Right renal pelvis (tissue), 4 donors: ENCODE measurements at regions not wholly inside any gene's neighbourhood (a gene's known extent, or its start where the extent isn't known, plus 50 kb on each side); places are given as distances from the start of the nearest gene placed in this dataset.

Source experiments
- DNase-seq, 4 donors: peaks; one replicate each; pipeline ENCODE4 v3.0.0-alpha.2; 2013; ENCODE audit warnings: low read depth in 4 of 4, low spot score in 3 of 4, missing footprints in 1 of 4

GRCh38 chr1:224504297-224505041, 69.9 kb upstream of the WDR26 start:
- no peak for DNase-seq

DNA sequence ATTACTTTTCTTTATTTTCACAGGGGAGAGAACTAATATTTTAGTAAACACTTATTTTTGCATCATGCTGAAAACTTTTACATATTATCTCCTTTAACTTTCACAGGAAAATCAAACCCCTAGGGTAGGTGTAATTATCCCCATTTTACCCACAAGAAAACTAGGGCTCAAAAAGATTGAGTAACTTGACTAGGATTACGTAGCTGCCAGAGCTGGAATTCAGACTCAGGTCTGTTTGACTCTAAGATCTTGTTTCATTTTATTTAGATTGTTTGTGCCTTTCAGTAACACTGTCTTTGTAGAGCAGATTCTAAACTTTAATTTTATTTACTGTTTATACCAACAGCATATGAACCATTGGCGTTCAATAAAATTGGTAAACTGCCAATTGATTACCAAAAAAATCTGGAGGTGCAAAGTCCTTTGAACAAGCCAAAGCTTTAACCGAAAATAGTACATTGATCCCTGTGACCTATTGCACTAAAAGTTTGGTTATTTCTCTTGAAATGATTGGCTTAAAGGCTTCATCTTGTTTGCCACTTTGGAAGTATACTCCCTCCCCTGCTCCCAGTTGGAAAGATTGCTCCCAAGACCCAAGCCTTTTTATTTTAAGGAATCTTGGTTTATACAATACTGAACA, 71.0 kb upstream of the WDR26 start:
- no peak for DNase-seq

- no peak for DNase-seq
Measured at GRCh38 chr1:224506141-224506814, 71.7 kb upstream of the WDR26 start.

DNA sequence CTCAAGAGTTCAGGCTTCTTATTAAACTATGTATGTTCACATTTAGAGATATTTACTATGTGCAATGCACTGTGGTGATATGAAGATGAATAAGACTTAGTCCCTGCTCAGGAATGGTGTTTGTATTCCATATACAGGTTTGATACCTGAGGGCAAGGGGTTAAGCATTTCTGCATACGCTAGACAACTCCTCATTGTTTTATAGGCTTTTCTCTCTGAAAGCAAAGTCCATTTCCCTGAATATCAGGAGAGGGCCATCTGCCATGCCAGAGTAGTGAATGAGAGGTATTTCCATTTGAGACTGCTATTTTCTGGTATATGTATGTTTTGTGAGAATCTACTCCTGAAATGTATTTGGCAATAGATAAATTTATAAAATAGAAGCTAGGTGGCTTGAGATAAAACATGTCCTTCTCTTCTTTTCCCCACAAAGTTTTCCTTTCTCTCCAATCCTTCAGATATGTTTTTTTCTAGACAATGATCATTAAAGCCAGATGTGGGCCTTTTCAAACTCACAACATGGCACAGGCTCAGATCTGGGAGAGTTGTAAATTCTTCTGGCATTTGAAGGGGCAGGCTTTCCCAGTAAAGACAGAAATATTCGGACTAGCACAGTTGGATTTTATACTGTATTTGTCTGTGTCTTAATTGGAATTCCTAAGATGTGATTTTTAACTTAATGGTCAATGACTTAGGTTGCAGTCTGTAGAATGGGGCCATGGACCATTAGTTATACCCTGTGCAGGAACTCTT, 73.3 kb upstream of the WDR26 start:
- DNase-seq, result no peak

DNA sequence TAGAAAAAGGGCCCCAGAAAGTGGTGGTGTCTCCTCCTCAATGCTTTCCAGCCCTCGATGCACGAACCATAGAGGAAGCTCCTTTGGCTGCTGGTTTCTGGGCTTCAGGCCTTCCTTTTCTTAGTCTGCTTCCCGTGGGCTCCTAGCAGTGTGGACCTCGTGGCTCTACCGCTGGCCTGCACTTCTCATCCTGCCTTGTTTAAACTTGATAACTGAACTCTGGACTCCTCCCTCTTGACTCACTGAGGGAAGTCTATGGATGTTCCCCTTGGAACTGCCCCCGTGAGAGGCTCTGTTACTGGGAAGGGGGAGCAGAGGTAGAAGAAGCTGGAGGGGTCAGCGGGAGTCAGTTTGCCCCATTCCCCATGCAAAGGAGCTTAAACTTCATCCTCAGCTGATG, 75.3 kb upstream of the WDR26 start:
- no peak for DNase-seq

DNA sequence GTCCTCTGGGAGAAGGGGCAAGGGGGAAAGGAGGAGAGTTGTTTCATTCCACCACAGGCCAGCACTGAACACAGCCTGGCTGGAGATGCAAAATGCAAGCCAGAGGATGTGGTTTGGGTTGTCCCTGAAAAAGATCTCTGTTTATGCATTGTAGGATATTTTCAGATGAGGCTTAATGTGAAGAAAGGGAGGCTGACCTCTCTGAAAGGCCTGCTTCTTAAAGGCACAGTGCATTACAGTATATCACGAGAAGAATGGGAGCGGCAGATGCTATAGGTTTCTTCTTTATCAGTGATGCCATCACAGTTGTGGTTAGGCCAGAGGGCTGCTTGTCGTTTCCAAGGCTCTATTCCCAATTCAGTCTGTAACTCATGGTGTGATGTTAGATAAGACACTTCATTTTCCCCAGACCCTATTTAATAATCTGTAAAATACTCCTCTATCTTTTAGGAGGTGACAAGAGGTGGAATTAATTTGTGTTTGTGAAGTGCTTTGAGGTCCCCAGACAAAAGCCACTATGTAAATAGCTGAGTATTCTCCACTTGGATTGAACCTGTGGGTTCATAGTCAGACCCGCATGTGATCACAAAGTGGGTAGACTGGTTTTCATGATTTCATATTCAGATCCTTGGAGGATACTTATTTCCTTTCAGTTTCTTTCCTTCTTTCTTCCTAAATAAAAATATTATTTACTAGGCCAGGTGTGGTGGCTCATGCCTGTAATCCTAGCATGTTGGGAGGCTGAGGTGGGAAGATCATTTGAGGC, 76.5 kb upstream of the WDR26 start:
- DNase-seq, result no peak

- no peak for DNase-seq
Measured at GRCh38 chr1:224512600-224513151, 78.1 kb upstream of the WDR26 start.

DNA sequence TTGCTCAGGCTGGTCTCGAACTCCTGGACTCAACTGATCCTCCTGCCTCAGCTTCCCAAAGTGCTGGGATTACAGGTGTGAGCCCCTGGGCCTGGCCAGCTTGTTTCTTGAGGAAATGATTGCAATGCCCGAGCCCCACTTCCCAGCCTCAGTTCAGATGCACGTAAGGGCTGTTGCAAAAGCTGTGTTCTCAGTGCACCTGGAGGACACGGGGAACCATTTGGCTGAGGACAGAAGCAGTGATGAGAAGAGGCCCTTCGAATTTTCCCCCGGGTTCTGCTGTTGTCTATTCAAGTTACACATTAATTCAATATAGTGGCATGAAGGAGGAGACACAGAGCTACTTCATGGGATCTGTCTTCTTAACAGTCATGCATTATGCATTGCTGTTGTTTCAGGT, 78.8 kb upstream of the WDR26 start:
- no peak for DNase-seq

DNA sequence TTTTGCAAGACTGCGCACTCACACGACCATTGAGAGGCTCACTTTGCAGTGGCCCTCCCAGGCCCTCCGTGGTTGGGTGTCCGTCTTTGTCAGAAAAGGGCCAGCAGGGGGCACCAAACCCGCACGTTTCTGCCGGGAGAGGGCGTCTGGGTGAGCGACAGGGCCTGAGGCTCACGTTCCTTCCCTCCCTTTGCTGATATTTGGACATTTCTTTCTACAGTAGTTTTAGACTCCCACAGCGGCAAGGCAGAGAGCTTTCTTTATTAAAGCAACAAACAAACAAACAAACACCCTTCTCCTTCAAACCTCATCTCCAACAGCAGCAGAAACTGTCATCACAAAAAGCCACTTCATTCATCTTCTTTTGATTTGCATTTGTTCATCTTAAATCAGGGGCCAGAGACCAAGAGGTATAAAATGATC, 79.2 kb upstream of the WDR26 start:
- peak; percentile 74 to 83 (median 80) for DNase-seq

- DNase-seq, result no peak
Measured at GRCh38 chr1:224517171-224517570, 82.6 kb upstream of the WDR26 start.

DNA sequence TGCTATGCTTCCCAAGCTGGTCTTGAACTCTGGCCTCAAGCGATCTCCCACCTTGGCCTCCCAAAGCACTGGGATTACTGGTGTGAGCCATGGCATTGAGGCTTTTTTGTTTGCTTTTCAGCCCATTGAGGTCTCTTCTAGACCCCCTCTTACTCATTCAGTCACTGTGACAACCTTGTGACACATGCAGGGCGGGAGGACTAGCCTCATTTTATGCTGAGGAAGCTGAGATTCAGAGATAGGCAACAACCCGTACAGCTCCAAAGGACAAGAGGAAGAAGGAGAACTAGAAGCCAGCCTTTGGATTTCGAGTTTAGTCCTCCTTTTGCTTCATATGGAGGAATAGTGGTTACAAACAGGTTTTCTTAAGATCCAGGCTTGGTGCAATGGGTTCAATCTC, 83.9 kb upstream of the WDR26 start:
- DNase-seq, result no peak

- no peak for DNase-seq
Measured at GRCh38 chr1:224519874-224520273, 85.3 kb upstream of the WDR26 start.

GRCh38 chr1:224520808-224521207, 86.2 kb upstream of the WDR26 start:
- no peak for DNase-seq

DNA sequence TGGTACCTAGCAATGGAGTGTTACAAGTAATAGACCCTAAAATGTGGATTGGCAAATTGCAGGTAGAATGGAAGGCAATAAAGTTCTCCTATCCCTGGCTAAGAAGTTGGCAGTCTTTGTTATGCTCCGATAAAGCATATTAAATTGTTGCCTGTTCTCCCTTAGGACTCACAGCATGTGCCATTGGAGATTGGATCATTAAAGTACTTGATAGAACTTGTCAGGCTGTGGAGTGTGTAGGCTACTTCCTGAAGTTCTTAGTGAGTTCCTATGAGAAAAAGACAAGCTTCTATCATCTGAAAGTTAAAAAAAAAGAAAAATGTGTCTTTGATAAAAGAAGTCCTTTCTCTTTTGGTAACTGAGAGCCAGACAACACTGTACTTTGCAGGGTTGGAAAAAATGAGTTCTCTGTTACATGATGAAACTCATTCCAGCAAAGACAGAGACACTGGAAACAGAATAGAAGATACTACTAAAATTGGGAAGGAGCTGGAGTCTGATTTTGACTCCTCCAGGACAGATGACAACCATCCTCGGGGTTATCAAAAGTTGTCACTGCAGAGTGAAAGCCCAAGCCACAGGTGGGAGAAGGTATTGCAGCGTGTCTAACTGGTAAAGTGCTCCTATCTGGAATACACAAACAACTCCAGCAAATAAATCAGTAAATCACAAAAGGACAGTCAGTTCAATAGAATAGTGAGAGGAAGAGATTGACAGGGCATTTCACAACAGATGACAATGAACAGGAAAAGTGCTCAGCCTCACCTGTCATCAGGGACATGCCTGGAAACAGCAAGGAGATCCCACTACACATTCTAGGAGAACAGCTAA, 87.5 kb upstream of the WDR26 start:
- no peak for DNase-seq

- DNase-seq, result no peak
Measured at GRCh38 chr1:224523676-224524075, 89.1 kb upstream of the WDR26 start.

DNA sequence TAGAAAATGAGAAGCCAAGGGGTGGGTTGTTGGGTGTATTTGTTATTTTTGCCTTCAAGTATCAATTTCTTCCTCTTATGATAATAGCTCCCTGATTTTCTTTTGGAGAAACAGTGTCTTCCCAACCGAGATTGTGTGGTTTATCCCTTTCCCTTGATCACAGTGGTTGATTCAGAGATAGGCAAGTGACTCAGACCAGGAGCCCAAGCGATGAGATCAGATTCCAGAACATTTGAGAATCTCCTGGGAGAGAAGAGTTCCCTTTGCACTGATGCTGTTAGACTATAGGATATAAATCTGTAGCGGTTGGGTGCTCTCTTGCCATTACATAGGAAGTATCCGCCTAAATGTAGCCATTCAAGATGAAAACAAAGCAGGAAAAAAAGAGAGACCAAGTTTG, 90.1 kb upstream of the WDR26 start:
- no peak for DNase-seq

DNA sequence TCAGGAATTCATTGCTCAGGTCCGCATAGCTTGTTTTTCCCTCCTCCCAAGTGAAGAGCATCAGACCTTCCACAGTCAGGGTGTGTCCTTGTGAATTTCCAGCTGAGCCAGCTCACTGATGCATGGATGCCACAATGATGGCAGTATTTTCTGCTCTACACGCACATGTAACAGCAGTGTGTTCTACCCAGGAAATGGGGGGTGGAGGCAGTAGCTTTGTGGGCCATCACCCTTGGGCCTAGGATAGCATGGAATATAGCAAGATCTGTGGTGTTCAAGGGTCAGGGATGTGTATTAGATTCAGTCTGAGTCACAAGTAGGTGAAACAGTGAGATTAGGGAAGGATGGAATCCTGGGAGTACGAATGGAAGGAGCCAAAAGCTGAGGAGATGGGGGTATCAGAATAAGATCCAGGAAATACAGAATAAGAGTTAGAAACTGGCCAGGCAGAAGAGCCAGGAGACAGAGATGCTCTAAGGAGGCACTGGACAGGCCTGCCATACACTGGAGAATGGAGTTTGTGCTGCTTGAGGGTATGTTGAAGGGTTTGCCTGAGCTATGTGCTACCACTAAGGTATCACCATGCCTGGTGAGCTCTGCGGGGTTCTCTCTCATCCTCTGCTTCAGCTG, 90.6 kb upstream of the CNIH3 start:
- no peak for DNase-seq

- DNase-seq, result no peak
Measured at GRCh38 chr1:224526771-224527170, 89.3 kb upstream of the CNIH3 start.

- no peak for DNase-seq
Measured at GRCh38 chr1:224528900-224529299, 87.2 kb upstream of the CNIH3 start.
